Kidney epithelial cell (primary cell): ENCODE measurements at regions not wholly inside any gene's neighbourhood (a gene's known extent, or its start where the extent isn't known, plus 50 kb on each side); places are given as distances from the start of the nearest gene placed in this dataset.

Experiments used
- DNase-seq: peaks from one replicate; pipeline ENCODE4 v3.0.0-alpha.2; 2010; ENCODE audit warnings: low read depth
- H3K27me3 ChIP-seq: 2 replicates; pipeline ENCODE4 v1.6.0; 2011; ENCODE audit warnings: low read length; ENCODE audit not compliant: control insufficient read depth, insufficient read depth
- H3K36me3 ChIP-seq: 2 replicates; pipeline ENCODE4 v1.5.1; 2011; ENCODE audit warnings: low read length; ENCODE audit not compliant: control insufficient read depth, insufficient read depth
- H3K4me3 ChIP-seq: 2 replicates; pipeline ENCODE4 v1.5.1; 2011; ENCODE audit warnings: low read depth, mild to moderate bottlenecking, control low read depth, low read length
- CTCF ChIP-seq: IDR thresholded peaks from 2 replicates; pipeline ENCODE4 v1.5.1; 2011; ENCODE audit warnings: mild to moderate bottlenecking, moderate library complexity, low read length, control low read depth, inconsistent platforms; ENCODE audit not compliant: insufficient read depth, poor library complexity, severe bottlenecking

- no peak for TF ChIP-seq CTCF
- Histone ChIP-seq H3K36me3 (no peaks in the 10 kb centered on the region), H3K27me3 (no peaks in the 10 kb centered on the region), H3K4me3 (no peak overlapping the region)
- no peak for DNase-seq
These were observed 146.6 kb upstream of the RNF32 start for GRCh38 chr7:156493942-156494341.

- no peak for DNase-seq
- Histone ChIP-seq H3K4me3 (no peak overlapping the region), H3K27me3 (no peaks in the 10 kb centered on the region), H3K36me3 (no peaks in the 10 kb centered on the region)
- no peak for TF ChIP-seq CTCF
These were observed 148.4 kb upstream of the RNF32 start for GRCh38 chr7:156492170-156492569.

- no peak for DNase-seq
- TF ChIP-seq CTCF, result no peak
- Histone ChIP-seq H3K4me3 (no peak overlapping the region), H3K27me3 (no peaks in the 10 kb centered on the region), H3K36me3 (no peaks in the 10 kb centered on the region)
These were observed 149.1 kb upstream of the RNF32 start for GRCh38 chr7:156491435-156491834.

- Histone ChIP-seq H3K36me3 (no peaks in the 10 kb centered on the region), H3K27me3 (no peaks in the 10 kb centered on the region), H3K4me3 (no peak overlapping the region)
- no peak for TF ChIP-seq CTCF
- no peak for DNase-seq
These were observed 150.4 kb upstream of the RNF32 start for GRCh38 chr7:156490021-156490800.

- no peaks in the 10 kb centered on the region for H3K36me3 ChIP-seq
- DNase-seq, result no peak
- TF ChIP-seq CTCF, result no peak
- H3K27me3 ChIP-seq, result no peaks in the 10 kb centered on the region
- no peak overlapping the region for H3K4me3 ChIP-seq
These were observed 152.6 kb upstream of the RNF32 start for GRCh38 chr7:156487811-156488533.
